NCI-H345 treated with DMSO at 0.1 percent for 48 hours (cell line): ENCODE measurements at regions not wholly inside any gene's neighbourhood (a gene's known extent, or its start where the extent isn't known, plus 50 kb on each side); places are given as distances from the start of the nearest gene placed in this dataset.
A peak's percentile ranks its signal among the peaks of the same experiment; 100 is the strongest.

Source experiments
- DNase-seq: peaks from one replicate; lab custom pipeline; 2025; ENCODE audit not compliant: unreplicated experiment; lab: John Stamatoyannopoulos, UW

- DNase-seq, result no peak
These were observed 142.8 kb downstream of the DACT1 start for GRCh38 chr14:58780605-58781004.

GRCh38 chr14:58782011-58782410 lies 144.2 kb downstream of the DACT1 start:
- DNase-seq, result no peak

- no peak for DNase-seq
These were observed 146.2 kb downstream of the DACT1 start for GRCh38 chr14:58783792-58784511.

GRCh38 chr14:58784931-58785330 lies 147.2 kb downstream of the DACT1 start:
- no peak for DNase-seq

- DNase-seq, result no peak
These were observed 147.9 kb downstream of the DACT1 start for GRCh38 chr14:58785701-58786100.

- DNase-seq, result no peak
These were observed 149.8 kb downstream of the DACT1 start for GRCh38 chr14:58787592-58787991.

- no peak for DNase-seq
These were observed 151.1 kb downstream of the DACT1 start for GRCh38 chr14:58788655-58789503.

- no peak for DNase-seq
These were observed 152.0 kb downstream of the DACT1 start for GRCh38 chr14:58789736-58790135.

GRCh38 chr14:58792416-58792815 lies 154.7 kb downstream of the DACT1 start:
- no peak for DNase-seq

GRCh38 chr14:58793131-58793740 lies 155.5 kb downstream of the DACT1 start:
- DNase-seq, result no peak

GRCh38 chr14:58794993-58795762 lies 157.4 kb downstream of the DACT1 start:
- DNase-seq, result no peak

- no peak for DNase-seq
These were observed 158.7 kb downstream of the DACT1 start for GRCh38 chr14:58796242-58797009.

GRCh38 chr14:58797010-58797429 lies 159.3 kb downstream of the DACT1 start:
- no peak for DNase-seq

- no peak for DNase-seq
These were observed 160.4 kb downstream of the DACT1 start for GRCh38 chr14:58798173-58798572.

GRCh38 chr14:58801086-58801485 lies 163.3 kb downstream of the DACT1 start:
- DNase-seq, result no peak

GRCh38 chr14:58805057-58805456 lies 167.3 kb downstream of the DACT1 start:
- peak; percentile 47 for DNase-seq

GRCh38 chr14:58805605-58806409 lies 168.0 kb downstream of the DACT1 start:
- DNase-seq, result peak; percentile 95

GRCh38 chr14:58807191-58807590 lies 169.4 kb downstream of the DACT1 start:
- no peak for DNase-seq

GRCh38 chr14:58808828-58809227 lies 171.1 kb downstream of the DACT1 start:
- peak; percentile 63 for DNase-seq

- no peak for DNase-seq
These were observed 171.8 kb downstream of the DACT1 start for GRCh38 chr14:58809520-58809919.
